Neural progenitor cell (in vitro differentiated cells): ENCODE measurements at regions not wholly inside any gene's neighbourhood (a gene's known extent, or its start where the extent isn't known, plus 50 kb on each side); places are given as distances from the start of the nearest gene placed in this dataset.

Source experiments
- DNase-seq: peaks from one replicate; pipeline ENCODE4 v3.0.0-alpha.2; 2016; ENCODE audit warnings: low spot score
- H2AFZ ChIP-seq: fragments of 200-600 bp; sonication (generic); replicated peaks from 2 replicates; pipeline ENCODE4 v1.6.1; 2016; ENCODE audit warnings: antibody characterized with exemption
- H3F3A ChIP-seq: fragments of 200-600 bp; sonication (generic); 2 replicates; pipeline ENCODE4 v1.6.1; 2016; ENCODE audit warnings: antibody characterized with exemption, low read depth
- H3K27ac ChIP-seq: fragments of 200-600 bp; sonication (generic); 2 replicates; pipeline ENCODE4 v1.5.1; 2016; ENCODE audit warnings: mild to moderate bottlenecking
- H3K27me3 ChIP-seq: fragments of 200-600 bp; sonication (generic); 2 replicates; pipeline ENCODE4 v1.6.1; 2016; ENCODE audit warnings: mild to moderate bottlenecking, moderate library complexity
- H3K36me3 ChIP-seq: fragments of 200-600 bp; sonication (generic); 2 replicates; pipeline ENCODE4 v1.5.1; 2016
- H3K4me1 ChIP-seq: fragments of 200-600 bp; sonication (generic); 2 replicates; pipeline ENCODE4 v1.6.1; 2016; ENCODE audit warnings: mixed run types
- H3K4me2 ChIP-seq: fragments of 200-600 bp; sonication (generic); 2 replicates; pipeline ENCODE4 v1.6.1; 2016
- H3K4me3 ChIP-seq: fragments of 200-600 bp; sonication (generic); 2 replicates; pipeline ENCODE4 v1.5.1; 2016
- H3K79me2 ChIP-seq: fragments of 200-600 bp; sonication (generic); 2 replicates; pipeline ENCODE4 v1.6.1; 2016; ENCODE audit warnings: low read depth
- H3K9ac ChIP-seq: fragments of 200-600 bp; sonication (generic); 2 replicates; pipeline ENCODE4 v1.6.1; 2016
- H3K9me3 ChIP-seq: fragments of 200-600 bp; sonication (generic); 2 replicates; pipeline ENCODE4 v1.5.1; 2016; ENCODE audit warnings: low read depth
- H4K20me1 ChIP-seq: fragments of 200-600 bp; sonication (generic); 2 replicates; pipeline ENCODE4 v1.6.1; 2016; ENCODE audit warnings: low read depth
- H3K27ac Mint-ChIP-seq: 3 replicates; pipeline ENCODE4 v1.8.0; 2021; ENCODE audit warnings: mixed read lengths
- H3K27me3 Mint-ChIP-seq: 2 replicates; pipeline ENCODE4 v1.8.0; 2022; ENCODE audit warnings: low read depth, mild to moderate bottlenecking, inconsistent platforms, moderate library complexity, mixed read lengths; ENCODE audit not compliant: insufficient read depth
- H3K36me3 Mint-ChIP-seq: 3 replicates; pipeline ENCODE4 v1.8.0; 2021; ENCODE audit warnings: mixed read lengths
- H3K4me1 Mint-ChIP-seq: 3 replicates; pipeline ENCODE4 v1.8.0; 2021; ENCODE audit warnings: mixed read lengths
- H3K4me3 Mint-ChIP-seq: 3 replicates; pipeline ENCODE4 v1.8.0; 2021; ENCODE audit warnings: mild to moderate bottlenecking, moderate library complexity, mixed read lengths
- H3K9me3 Mint-ChIP-seq: 3 replicates; pipeline ENCODE4 v1.8.0; 2020; ENCODE audit warnings: mixed read lengths
- CTCF ChIP-seq: fragments of 200-600 bp; sonication (generic); IDR thresholded peaks from 2 replicates; pipeline ENCODE4 v1.5.1; 2017; ENCODE audit warnings: antibody characterized with exemption, mild to moderate bottlenecking
- EZH2 ChIP-seq: fragments of 200-600 bp; sonication (generic); IDR thresholded peaks from 2 replicates; pipeline ENCODE4 v1.6.1; 2017; ENCODE audit warnings: antibody characterized with exemption, mild to moderate bottlenecking, moderate library complexity
- EZH2phosphoT487 ChIP-seq: fragments of 200-600 bp; sonication (generic); IDR thresholded peaks from 2 replicates; pipeline ENCODE4 v1.6.1; 2017; ENCODE audit warnings: antibody characterized with exemption

GRCh38 chr12:107477947-107478610, 207.5 kb upstream of the PWP1 start:
- Histone ChIP-seq H3K36me3 (no peaks in the 10 kb centered on the region), H3K9ac (no peak overlapping the region), H2AFZ (no peak overlapping the region), H3K4me2 (no peak overlapping the region), H3F3A (no peaks in the 10 kb centered on the region), H3K79me2 (no peaks in the 10 kb centered on the region), H3K4me3 (no peak overlapping the region), H3K27ac (no peak overlapping the region), H3K27me3 (no peaks in the 10 kb centered on the region), H3K4me1 (no peaks in the 10 kb centered on the region), H4K20me1 (no peaks in the 10 kb centered on the region), H3K9me3 (no peaks in the 10 kb centered on the region)
- H3K4me3 Mint-ChIP-seq, result no peak overlapping the region
- no peaks in the 10 kb centered on the region for H3K36me3 Mint-ChIP-seq
- peaks cover 17% of the 10 kb centered on the region for H3K4me1 Mint-ChIP-seq
- no peaks in the 10 kb centered on the region for H3K9me3 Mint-ChIP-seq
- H3K27me3 Mint-ChIP-seq, result peaks cover 6% of the 10 kb centered on the region
- no peak overlapping the region for H3K27ac Mint-ChIP-seq
- TF ChIP-seq EZH2 (no peak), CTCF (no peak), EZH2phosphoT487 (no peak)
- no peak for DNase-seq

GRCh38 chr12:107478881-107479280, 206.7 kb upstream of the PWP1 start:
- Mint-ChIP-seq H3K9me3 (no peaks in the 10 kb centered on the region), H3K27ac (no peak overlapping the region), H3K36me3 (no peaks in the 10 kb centered on the region), H3K27me3 (peaks cover 8% of the 10 kb centered on the region), H3K4me1 (peaks cover 17% of the 10 kb centered on the region), H3K4me3 (no peak overlapping the region)
- Histone ChIP-seq H3F3A (no peaks in the 10 kb centered on the region), H3K79me2 (no peaks in the 10 kb centered on the region), H3K27ac (no peak overlapping the region), H3K4me1 (no peaks in the 10 kb centered on the region), H4K20me1 (no peaks in the 10 kb centered on the region), H3K36me3 (no peaks in the 10 kb centered on the region), H3K4me2 (no peak overlapping the region), H3K4me3 (no peak overlapping the region), H3K9me3 (no peaks in the 10 kb centered on the region), H2AFZ (no peak overlapping the region), H3K9ac (no peak overlapping the region), H3K27me3 (no peaks in the 10 kb centered on the region)
- TF ChIP-seq EZH2phosphoT487 (no peak), CTCF (no peak), EZH2 (no peak)
- no peak for DNase-seq

GRCh38 chr12:107480836-107481608, 204.6 kb upstream of the PWP1 start:
- no peaks in the 10 kb centered on the region for H3K27me3 ChIP-seq
- H3K4me1 Mint-ChIP-seq, result peaks cover 3% of the 10 kb centered on the region
- no peaks in the 10 kb centered on the region for H3F3A ChIP-seq
- no peak overlapping the region for H3K4me2 ChIP-seq
- H3K4me3 ChIP-seq, result no peak overlapping the region
- no peaks in the 10 kb centered on the region for H3K9me3 ChIP-seq
- H3K27me3 Mint-ChIP-seq, result peaks cover 12% of the 10 kb centered on the region
- no peaks in the 10 kb centered on the region for H3K79me2 ChIP-seq
- no peak for DNase-seq
- no peaks in the 10 kb centered on the region for H3K36me3 ChIP-seq
- H3K9ac ChIP-seq, result no peak overlapping the region
- no peaks in the 10 kb centered on the region for H3K4me1 ChIP-seq
- no peak overlapping the region for H2AFZ ChIP-seq
- no peak for TF ChIP-seq EZH2phosphoT487
- no peak for TF ChIP-seq EZH2
- no peak for TF ChIP-seq CTCF
- H3K27ac Mint-ChIP-seq, result no peak overlapping the region
- no peaks in the 10 kb centered on the region for H4K20me1 ChIP-seq
- H3K4me3 Mint-ChIP-seq, result no peak overlapping the region
- H3K27ac ChIP-seq, result no peak overlapping the region
- no peaks in the 10 kb centered on the region for H3K36me3 Mint-ChIP-seq
- H3K9me3 Mint-ChIP-seq, result no peaks in the 10 kb centered on the region
